GM21390 (cell line): ENCODE measurements at regions not wholly inside any gene's neighbourhood (a gene's known extent, or its start where the extent isn't known, plus 50 kb on each side); places are given as distances from the start of the nearest gene placed in this dataset.

Experiments used
- ATAC-seq: cut with Tn5 transposase; IDR thresholded peaks from one replicate; pipeline ENCODE4 v1.9.1; 2021; ENCODE audit not compliant: unreplicated experiment

- ATAC-seq = no peak
These were observed 115.7 kb upstream of the PPP2R2D start for GRCh38 chr10:131785121-131785460.

- ATAC-seq = no peak
These were observed 113.8 kb upstream of the PPP2R2D start for GRCh38 chr10:131786756-131787605.

- no peak for ATAC-seq
These were observed 112.8 kb upstream of the PPP2R2D start for GRCh38 chr10:131787961-131788360.

GRCh38 chr10:131788386-131788785 is 112.4 kb upstream of the PPP2R2D start:
- ATAC-seq = no peak

GRCh38 chr10:131789516-131789915 is 111.3 kb upstream of the PPP2R2D start:
- no peak for ATAC-seq

- no peak for ATAC-seq
These were observed 110.8 kb upstream of the PPP2R2D start for GRCh38 chr10:131790021-131790420.

GRCh38 chr10:131792011-131792651 is 108.7 kb upstream of the PPP2R2D start:
- ATAC-seq = no peak

- no peak for ATAC-seq
These were observed 108.0 kb upstream of the PPP2R2D start for GRCh38 chr10:131792809-131793208.

- no peak for ATAC-seq
These were observed 105.0 kb upstream of the PPP2R2D start for GRCh38 chr10:131795761-131796160.

GRCh38 chr10:131797626-131798025 is 103.2 kb upstream of the PPP2R2D start:
- ATAC-seq = no peak

GRCh38 chr10:131799429-131799828 is 101.4 kb upstream of the PPP2R2D start:
- ATAC-seq = no peak

GRCh38 chr10:131802156-131802915 is 98.5 kb upstream of the PPP2R2D start:
- no peak for ATAC-seq

GRCh38 chr10:131802996-131803395 is 97.8 kb upstream of the PPP2R2D start:
- no peak for ATAC-seq

GRCh38 chr10:131803860-131804425 is 96.9 kb upstream of the PPP2R2D start:
- no peak for ATAC-seq

GRCh38 chr10:131804551-131805295 is 96.1 kb upstream of the PPP2R2D start:
- no peak for ATAC-seq

- ATAC-seq = no peak
These were observed 95.1 kb upstream of the PPP2R2D start for GRCh38 chr10:131805696-131806095.

GRCh38 chr10:131806146-131806545 is 94.7 kb upstream of the PPP2R2D start:
- ATAC-seq = no peak

- no peak for ATAC-seq
These were observed 94.0 kb upstream of the PPP2R2D start for GRCh38 chr10:131806646-131807317.

- ATAC-seq = no peak
These were observed 92.4 kb upstream of the PPP2R2D start for GRCh38 chr10:131808370-131808930.
